ENCODE measurements at regions not wholly inside any gene's neighbourhood (a gene's known extent, or its start where the extent isn't known, plus 50 kb on each side); places are given as distances from the start of the nearest gene placed in this dataset.
A peak's percentile ranks its signal among the peaks of the same experiment; 100 is the strongest.

- TF ChIP-seq SOX13 (IDR thresholded peaks at IDR 0.05), result 0 out of 2 replicates have a peak, but pooled peaks have one; percentile 64
- TF ChIP-seq SOX13 (CRISPR knock-in tag; conservative IDR thresholded peaks at IDR 0.05 in 1 of 2, IDR thresholded peaks at IDR 0.05 in 1 of 2), result peak in 1 of 2 experiments; percentile 89; a peak in 2 of 4 replicates
- no peak for TF ChIP-seq SIN3A (IDR thresholded peaks at IDR 0.05; ENCODE audit: borderline replicate concordance, low read depth, low read length)
- no peak for TF ChIP-seq NRL (CRISPR knock-in tag; IDR thresholded peaks at IDR 0.05; ENCODE audit: borderline replicate concordance)
- no peak for TF ChIP-seq SYNCRIP (IDR thresholded peaks at IDR 0.05; ENCODE audit: insufficient read depth, low read depth, low read length)
- no peak for TF ChIP-seq KDM3A (CRISPR knock-in tag; IDR thresholded peaks at IDR 0.05; ENCODE audit: low read depth)
- TF ChIP-seq CBFB (CRISPR knock-in tag; IDR thresholded peaks at IDR 0.05), result no peak
- TF ChIP-seq LCORL (IDR thresholded peaks at IDR 0.05), result no peak
- TF ChIP-seq LCORL (CRISPR knock-in tag; IDR thresholded peaks at IDR 0.05), result 0 out of 2 replicates have a peak, but pooled peaks have one; percentile 68
- TF ChIP-seq YEATS4 (CRISPR knock-in tag; IDR thresholded peaks at IDR 0.05; ENCODE audit: borderline replicate concordance), result no peak
- TF ChIP-seq TCF7L2 (IDR thresholded peaks at IDR 0.05; ENCODE audit: low read depth, low read length), result no peak
- TF ChIP-seq ZNF530 (CRISPR knock-in tag; IDR thresholded peaks at IDR 0.05; ENCODE audit: low read depth), result no peak
- no peak; the same call in 1 of the 2 replicates for TF ChIP-seq CHD4 (IDR thresholded peaks at IDR 0.05; ENCODE audit: borderline replicate concordance, low read length)
- no peak for TF ChIP-seq SAFB2 (CRISPR knock-in tag; IDR thresholded peaks at IDR 0.05; ENCODE audit: borderline replicate concordance, low read depth)
- TF ChIP-seq ZNF235 (CRISPR knock-in tag; IDR thresholded peaks at IDR 0.05; ENCODE audit: borderline replicate concordance), result no peak
- TF ChIP-seq PHF21A (CRISPR knock-in tag; IDR thresholded peaks at IDR 0.05), result 0 out of 2 replicates have a peak, but pooled peaks have one; percentile 51
- TF ChIP-seq ZNF768 (CRISPR knock-in tag; IDR thresholded peaks at IDR 0.05), result no peak
- no peak for TF ChIP-seq CREB1 (IDR thresholded peaks at IDR 0.05)
- peak; percentile 66 for TF ChIP-seq CREB1 (CRISPR knock-in tag; IDR thresholded peaks at IDR 0.05)
- TF ChIP-seq ZNF614 (CRISPR knock-in tag; IDR thresholded peaks at IDR 0.05; ENCODE audit: borderline replicate concordance), result no peak
- TF ChIP-seq CTCF (CRISPR knock-in tag; IDR thresholded peaks at IDR 0.05), result 0 out of 2 replicates have a peak, but pooled peaks have one; percentile 4
- TF ChIP-seq CEBPB (IDR thresholded peaks at IDR 0.05; ENCODE audit: borderline replicate concordance, low read depth, low read length), result no peak
- peak; percentile 80 for TF ChIP-seq NR2F6 (IDR thresholded peaks at IDR 0.05)
- peak; percentile 75 for TF ChIP-seq NR2F6 (CRISPR knock-in tag; IDR thresholded peaks at IDR 0.05)
- peak; percentile 72 for TF ChIP-seq SOX5 (CRISPR knock-in tag; IDR thresholded peaks at IDR 0.05; ENCODE audit: borderline replicate concordance)
- TF ChIP-seq ZNF512B (CRISPR knock-in tag; IDR thresholded peaks at IDR 0.05; ENCODE audit: borderline replicate concordance), result no peak
- TF ChIP-seq HNRNPL (IDR thresholded peaks at IDR 0.05; ENCODE audit: low read depth, low read length), result no peak
- TF ChIP-seq GFI1 (CRISPR knock-in tag; IDR thresholded peaks at IDR 0.05; ENCODE audit: borderline replicate concordance), result 0 out of 2 replicates have a peak, but pooled peaks have one; percentile 25
- no peak for TF ChIP-seq DRAP1 (CRISPR knock-in tag; IDR thresholded peaks at IDR 0.05)
- no peak for TF ChIP-seq ERF (CRISPR knock-in tag; IDR thresholded peaks at IDR 0.05)
- peak; percentile 67 for TF ChIP-seq PPARG (CRISPR knock-in tag; conservative IDR thresholded peaks at IDR 0.05)
These were observed 396.2 kb downstream of the BUD13 start (continued) for GRCh38 chr11:116376547-116376946.

Measured in HepG2 (cell line).